Duodenal mucosa (tissue), 2 donors: ENCODE measurements at regions not wholly inside any gene's neighbourhood (a gene's known extent, or its start where the extent isn't known, plus 50 kb on each side); places are given as distances from the start of the nearest gene placed in this dataset.

ENCODE experiments used
- H3K27ac ChIP-seq: one replicate; pipeline ENCODE4 v1.7.0; 2013; ENCODE audit warnings: low read depth, low read length
- H3K27me3 ChIP-seq, 2 donors: one replicate each; pipeline ENCODE4 v1.7.0; 2013; ENCODE audit warnings: low read length in 2 of 2, control low read depth in 1 of 2; ENCODE audit not compliant: insufficient read depth in 2 of 2, control insufficient read depth in 1 of 2
- H3K36me3 ChIP-seq, 2 donors: one replicate each; pipeline ENCODE4 v1.7.0; 2013; ENCODE audit warnings: low read length in 2 of 2, control low read depth in 1 of 2; ENCODE audit not compliant: insufficient read depth in 2 of 2, control insufficient read depth in 1 of 2
- H3K4me1 ChIP-seq, 2 donors: one replicate each; pipeline ENCODE4 v1.7.0; 2013; ENCODE audit warnings: low read length in 2 of 2, control low read depth in 1 of 2; ENCODE audit not compliant: insufficient read depth in 2 of 2, control insufficient read depth in 1 of 2
- H3K4me3 ChIP-seq, 2 donors: one replicate each; pipeline ENCODE4 v1.7.0; 2013; ENCODE audit warnings: low read length in 2 of 2, low read depth in 1 of 2
- H3K9ac ChIP-seq, 2 donors: one replicate each; pipeline ENCODE4 v1.7.0; 2013; ENCODE audit warnings: low read length in 2 of 2, low read depth in 1 of 2
- H3K9me3 ChIP-seq, 2 donors: one replicate each; pipeline ENCODE4 v1.7.0; 2013; ENCODE audit warnings: low read length in 2 of 2, control low read depth in 1 of 2; ENCODE audit not compliant: control insufficient read depth in 1 of 2

DNA sequence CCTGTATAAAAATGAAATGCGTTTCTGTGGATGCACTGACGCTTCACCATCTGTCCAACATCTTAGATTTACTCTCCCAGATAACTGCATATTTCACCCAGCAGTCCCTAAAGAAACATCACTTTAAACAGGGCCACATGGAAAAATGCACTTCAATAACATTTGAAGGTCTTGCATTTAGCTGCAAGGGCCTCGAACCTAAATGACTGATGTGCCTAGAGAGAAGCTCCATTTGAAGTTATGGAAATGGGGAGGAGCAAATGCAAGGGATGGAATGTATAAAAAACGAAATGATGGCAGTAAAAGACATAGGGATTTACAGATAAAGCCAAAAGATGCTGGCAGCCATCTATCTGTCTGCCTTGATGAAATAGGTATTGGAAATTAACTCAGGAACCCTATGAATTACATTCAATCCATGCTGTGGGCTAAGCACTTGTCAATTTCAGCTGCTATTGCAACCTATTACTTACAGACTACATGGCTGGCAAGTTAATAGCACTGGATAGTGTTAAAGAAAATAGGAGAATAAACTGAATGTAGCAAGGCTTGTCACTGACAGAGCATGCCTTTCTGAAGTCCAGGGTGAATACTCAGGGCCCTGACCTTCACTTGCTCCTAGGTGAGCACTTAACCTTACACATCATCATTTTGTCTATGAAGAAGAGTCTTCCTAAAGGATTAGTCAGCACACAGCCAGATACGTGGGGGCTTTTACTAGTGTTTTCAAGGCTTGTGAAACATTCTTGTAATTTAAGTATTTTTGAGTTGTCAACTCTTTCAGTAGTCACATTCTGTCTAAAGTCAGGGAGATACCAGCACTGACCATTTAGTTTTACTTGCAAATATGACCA lies 963.4 kb downstream of the PCDH17 start:
- Histone ChIP-seq H3K4me1 (no peaks in the 10 kb centered on the region), H3K9ac (no peak overlapping the region), H3K36me3 (no peaks in the 10 kb centered on the region), H3K9me3 (peaks cover 0 to 10% of the 10 kb centered on the region in 2 donors), H3K27ac (no peak overlapping the region), H3K27me3 (no peaks in the 10 kb centered on the region), H3K4me3 (no peak overlapping the region)

DNA sequence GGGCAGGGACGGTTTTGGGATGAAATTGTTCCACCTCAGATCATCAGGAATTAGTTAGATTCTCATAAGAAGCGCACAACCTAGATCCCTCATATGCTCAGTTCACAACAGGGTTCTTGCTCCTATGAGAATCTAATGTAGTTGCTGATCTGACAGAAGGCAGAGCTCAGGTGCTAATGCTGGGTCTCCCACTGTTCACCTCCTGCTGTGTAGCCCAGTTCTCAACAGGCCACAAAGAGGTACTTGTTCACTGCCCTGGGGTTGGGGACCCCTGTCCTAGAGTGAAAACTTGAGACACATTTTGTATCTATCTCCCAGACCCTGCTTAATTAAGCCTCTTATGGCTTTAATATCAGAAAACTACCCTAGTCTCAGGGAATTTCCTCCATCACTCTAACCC lies 966.0 kb downstream of the PCDH17 start:
- Histone ChIP-seq H3K27ac (no peak overlapping the region), H3K4me3 (no peak overlapping the region), H3K36me3 (no peaks in the 10 kb centered on the region), H3K9ac (no peak overlapping the region), H3K9me3 (peaks cover 0 to 4% of the 10 kb centered on the region in 2 donors), H3K27me3 (no peaks in the 10 kb centered on the region), H3K4me1 (no peaks in the 10 kb centered on the region)

- H3K36me3 ChIP-seq: no peaks in the 10 kb centered on the region
- no peaks in the 10 kb centered on the region for H3K27me3 ChIP-seq
- H3K27ac ChIP-seq: no peak overlapping the region
- H3K4me3 ChIP-seq: no peak overlapping the region
- no peak overlapping the region for H3K9ac ChIP-seq
- H3K4me1 ChIP-seq: no peaks in the 10 kb centered on the region
- H3K9me3 ChIP-seq: peaks cover 0 to 4% of the 10 kb centered on the region in 2 donors
These were observed 966.7 kb downstream of the PCDH17 start for GRCh38 chr13:58598241-58598640.

DNA sequence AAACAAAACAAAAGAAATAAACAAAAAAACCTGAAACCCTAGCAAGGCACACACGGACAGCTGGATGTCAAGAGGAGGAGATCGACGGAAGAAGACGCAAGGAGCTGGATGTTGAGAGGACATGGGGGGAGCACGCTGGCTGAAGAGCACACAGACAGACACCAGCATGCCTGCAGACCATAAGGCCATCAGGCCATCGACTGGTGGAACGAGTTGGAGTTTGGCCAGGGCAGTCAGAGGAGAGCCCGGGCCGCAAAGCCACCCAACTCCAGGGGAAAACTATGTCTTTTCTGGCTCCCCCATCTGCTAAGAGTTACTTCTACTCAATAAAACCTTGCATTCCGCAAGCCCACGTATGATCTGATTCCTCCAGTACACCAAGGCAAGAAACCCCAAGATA lies 979.6 kb downstream of the PCDH17 start:
- no peak overlapping the region for H3K4me3 ChIP-seq
- no peaks in the 10 kb centered on the region for H3K4me1 ChIP-seq
- no peaks in the 10 kb centered on the region for H3K36me3 ChIP-seq
- peaks cover 3 to 10% of the 10 kb centered on the region in 2 donors for H3K9me3 ChIP-seq
- H3K27me3 ChIP-seq: no peaks in the 10 kb centered on the region
- no peak overlapping the region for H3K9ac ChIP-seq
- H3K27ac ChIP-seq: no peak overlapping the region

- Histone ChIP-seq H3K27ac (no peak overlapping the region), H3K4me3 (no peak overlapping the region), H3K4me1 (no peaks in the 10 kb centered on the region)
These were observed 986.5 kb downstream of the PCDH17 start for GRCh38 chr13:58617880-58618665.

GRCh38 chr13:58619396-58620113 lies 988.0 kb downstream of the PCDH17 start:
- no peaks in the 10 kb centered on the region for H3K4me1 ChIP-seq
- no peaks in the 10 kb centered on the region for H3K36me3 ChIP-seq
- no peak overlapping the region for H3K27ac ChIP-seq
- H3K9ac ChIP-seq: no peak overlapping the region
- H3K27me3 ChIP-seq: no peaks in the 10 kb centered on the region
- no peaks in the 10 kb centered on the region for H3K9me3 ChIP-seq
- peak overlapping the region in 1 of 2 donors; percentile 18 for H3K4me3 ChIP-seq

More at GRCh38 chr13:58617880-58618665, 986.5 kb downstream of the PCDH17 start:
- Histone ChIP-seq H3K36me3 (no peaks in the 10 kb centered on the region), H3K27me3 (no peaks in the 10 kb centered on the region), H3K9me3 (peaks cover 3 to 10% of the 10 kb centered on the region in 2 donors), H3K9ac (no peak overlapping the region)

DNA sequence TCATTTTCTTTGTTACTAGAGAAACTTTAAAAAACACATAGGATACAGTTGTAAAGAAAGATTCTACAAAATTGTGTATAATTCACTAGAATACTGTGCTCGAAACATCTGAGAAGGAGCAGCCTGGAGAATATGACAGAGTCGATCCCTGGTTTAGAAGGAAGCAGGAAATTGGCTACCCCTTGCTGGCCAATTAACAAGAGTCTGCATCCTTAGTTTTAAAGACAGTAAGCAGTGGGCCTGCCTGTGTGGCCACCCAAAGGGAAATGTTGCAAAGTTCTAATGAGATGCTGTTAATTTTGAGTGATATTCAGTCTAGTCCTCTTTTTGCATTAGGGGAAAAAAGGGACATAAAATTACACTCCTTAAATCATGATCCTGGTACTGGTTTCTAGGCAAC lies 988.6 kb downstream of the PCDH17 start:
- H3K4me3 ChIP-seq: no peak overlapping the region
- H3K27ac ChIP-seq: no peak overlapping the region
- no peaks in the 10 kb centered on the region for H3K27me3 ChIP-seq
- no peak overlapping the region for H3K9ac ChIP-seq
- no peaks in the 10 kb centered on the region for H3K4me1 ChIP-seq
- peaks cover 0 to under 1% of the 10 kb centered on the region in 2 donors for H3K9me3 ChIP-seq
- no peaks in the 10 kb centered on the region for H3K36me3 ChIP-seq

- Histone ChIP-seq H3K36me3 (no peaks in the 10 kb centered on the region), H3K27ac (no peak overlapping the region), H3K9ac (no peak overlapping the region), H3K4me3 (no peak overlapping the region), H3K4me1 (no peaks in the 10 kb centered on the region), H3K9me3 (peaks cover 11% of the 10 kb centered on the region in 2 donors), H3K27me3 (no peaks in the 10 kb centered on the region)
These were observed 994.3 kb downstream of the PCDH17 start for GRCh38 chr13:58625703-58626389.

GRCh38 chr13:58630794-58631193 lies 999.2 kb downstream of the PCDH17 start:
- Histone ChIP-seq H3K36me3 (no peaks in the 10 kb centered on the region), H3K4me1 (no peaks in the 10 kb centered on the region), H3K9me3 (peaks cover 5 to 8% of the 10 kb centered on the region in 2 donors), H3K27me3 (no peaks in the 10 kb centered on the region), H3K4me3 (no peak overlapping the region), H3K9ac (no peak overlapping the region), H3K27ac (no peak overlapping the region)
